H1 (cell line): ENCODE measurements at regions not wholly inside any gene's neighbourhood (a gene's known extent, or its start where the extent isn't known, plus 50 kb on each side); places are given as distances from the start of the nearest gene placed in this dataset.

Experiments
- CTCF ChIA-PET: fragments of 300-600 bp; sonication (Branson Sonifier 250); formaldehyde crosslinking; loops from one replicate; lab custom pipeline; 2021; ENCODE audit not compliant: partially characterized antibody; lab: Charles Lee
- POLR2A ChIA-PET: fragments of 300-600 bp; sonication (Branson Sonifier 250); formaldehyde crosslinking; loops from one replicate; lab custom pipeline; 2021; ENCODE audit warnings: inconsistent platforms; ENCODE audit not compliant: partially characterized antibody; lab: Charles Lee
- DNase-seq, 2 experiments: peaks; one replicate each; pipeline versions ENCODE4 v3.0.0 to v3.0.0-alpha.2; 2010 to 2022; ENCODE audit warnings: low spot score in 2 of 2, low read depth in 1 of 2, mixed read lengths in 1 of 2
- FAIRE-seq: peaks from 2 replicates; lab custom pipeline; 2011; peaks lifted over from hg19 to GRCh38; lab: Jason Lieb, UNC
- H2AFZ ChIP-seq: 2 replicates; pipeline ENCODE4 v1.8.1; 2012; ENCODE audit warnings: low read length, inconsistent platforms
- H2AK5ac ChIP-seq: 2 replicates; pipeline ENCODE4 v1.6.1; 2013; ENCODE audit warnings: low read depth, low read length
- H2BK120ac ChIP-seq: replicated peaks from 2 replicates; pipeline ENCODE3; 2013; ENCODE audit warnings: low read depth, low read length, inconsistent platforms
- H2BK12ac ChIP-seq: 2 replicates; pipeline ENCODE4 v1.6.1; 2013; ENCODE audit warnings: low read depth, low read length
- H2BK15ac ChIP-seq: 2 replicates; pipeline ENCODE4 v1.6.1; 2013; ENCODE audit warnings: low read length
- H2BK20ac ChIP-seq: 2 replicates; pipeline ENCODE4 v1.6.1; 2013; ENCODE audit warnings: low read length
- H2BK5ac ChIP-seq: 2 replicates; pipeline ENCODE4 v1.6.1; 2013; ENCODE audit warnings: low read depth, low read length
- H3K14ac ChIP-seq: 2 replicates; pipeline ENCODE4 v1.6.1; 2013; ENCODE audit warnings: inconsistent platforms; ENCODE audit not compliant: insufficient read length
- H3K18ac ChIP-seq: 2 replicates; pipeline ENCODE4 v1.6.1; 2013; ENCODE audit warnings: low read length; ENCODE audit errors: extremely low read depth
- H3K23ac ChIP-seq: 2 replicates; pipeline ENCODE4 v1.6.1; 2013; ENCODE audit warnings: inconsistent platforms; ENCODE audit not compliant: insufficient read length
- H3K23me2 ChIP-seq: 2 replicates; pipeline ENCODE4 v1.6.1; 2013; ENCODE audit warnings: low read depth, low read length
- H3K27ac ChIP-seq: 2 replicates; pipeline ENCODE4 v1.6.1; 2011; ENCODE audit warnings: low read depth, low read length, inconsistent platforms
- H3K27me3 ChIP-seq, 4 experiments: replicated peaks in 1 of 4; 1 replicate in 1 of 4; 2 replicates in 3 of 4; pipeline versions ENCODE4 v1.6.1 to v1.8.1; 2011 to 2013; ENCODE audit warnings: low read length in 3 of 4, mild to moderate bottlenecking in 3 of 4, inconsistent platforms in 2 of 4, mixed read lengths in 2 of 4, moderate library complexity in 1 of 4; ENCODE audit not compliant: control insufficient read depth in 3 of 4, insufficient read depth in 3 of 4; ENCODE audit errors: extremely low read depth in 1 of 4
- H3K36me3 ChIP-seq, 4 experiments: 2 replicates each; pipeline versions ENCODE4 v1.6.1 to v1.8.1; 2011 to 2013; ENCODE audit warnings: mild to moderate bottlenecking in 4 of 4, low read length in 3 of 4, moderate library complexity in 2 of 4, control low read depth in 1 of 4, inconsistent platforms in 1 of 4; ENCODE audit not compliant: insufficient read depth in 4 of 4, control insufficient read depth in 2 of 4
- H3K4ac ChIP-seq: replicated peaks from 2 replicates; pipeline ENCODE3; 2013; ENCODE audit warnings: low read length, low read depth, mixed read lengths, inconsistent platforms; ENCODE audit not compliant: insufficient read length
- H3K4me1 ChIP-seq, 4 experiments: replicated peaks in 1 of 4; 1 replicate in 1 of 4; 2 replicates in 3 of 4; pipeline versions ENCODE4 v1.6.1 to v1.8.1; 2011 to 2013; ENCODE audit warnings: low read length in 3 of 4, inconsistent platforms in 2 of 4, mixed read lengths in 1 of 4; ENCODE audit not compliant: insufficient read depth in 4 of 4, control insufficient read depth in 3 of 4
- H3K4me2 ChIP-seq, 2 experiments: 2 replicates each; pipeline versions ENCODE4 v1.6.1 to v1.8.1; 2011 to 2013; ENCODE audit warnings: low read depth in 2 of 2, low read length in 2 of 2, control low read depth in 1 of 2, inconsistent platforms in 1 of 2, mild to moderate bottlenecking in 1 of 2; ENCODE audit not compliant: insufficient read depth in 1 of 2
- H3K4me3 ChIP-seq, 4 experiments: fragments of 200-600, 300-600 bp in 1 of 4; sonication (generic), shearing (Covaris generic), sonication (Bioruptor Twin) in 1 of 4; 2 replicates each; pipeline versions ENCODE4 v1.5.1 to v1.8.1; 2011 to 2016; ENCODE audit warnings: low read length in 4 of 4, low read depth in 3 of 4, control low read depth in 2 of 4, inconsistent platforms in 2 of 4, mild to moderate bottlenecking in 2 of 4, mixed read lengths in 1 of 4, moderate library complexity in 1 of 4; ENCODE audit not compliant: insufficient read depth in 2 of 4; ENCODE audit errors: extremely low read depth in 1 of 4
- H3K56ac ChIP-seq: replicated peaks from 2 replicates; pipeline ENCODE3; 2013; ENCODE audit warnings: low read depth, mild to moderate bottlenecking, mixed read lengths, low read length, inconsistent platforms; ENCODE audit not compliant: insufficient read length
- H3K79me1 ChIP-seq: 2 replicates; pipeline ENCODE4 v1.6.1; 2013; ENCODE audit warnings: low read depth, low read length, control low read depth
- H3K79me2 ChIP-seq, 2 experiments: 2 replicates each; pipeline versions ENCODE4 v1.6.1 to v1.8.1; 2012 to 2013; ENCODE audit warnings: low read length in 2 of 2, mild to moderate bottlenecking in 2 of 2, inconsistent platforms in 1 of 2; ENCODE audit not compliant: insufficient read depth in 2 of 2, control insufficient read depth in 1 of 2
- H3K9ac ChIP-seq, 4 experiments: replicated peaks in 1 of 4; 1 replicate in 1 of 4; 2 replicates in 3 of 4; pipeline versions ENCODE4 v1.6.1 to v1.8.1; 2011 to 2013; ENCODE audit warnings: low read depth in 3 of 4, low read length in 3 of 4, control low read depth in 2 of 4, mild to moderate bottlenecking in 2 of 4, moderate library complexity in 2 of 4, inconsistent platforms in 1 of 4; ENCODE audit errors: extremely low read depth in 1 of 4
- H3K9me3 ChIP-seq, 2 experiments: 2 replicates each; pipeline versions ENCODE4 v1.6.1 to v1.8.1; 2012 to 2013; ENCODE audit warnings: mild to moderate bottlenecking in 2 of 2, moderate library complexity in 2 of 2, control low read depth in 1 of 2, inconsistent platforms in 1 of 2, low read depth in 1 of 2, low read length in 1 of 2, mixed read lengths in 1 of 2; ENCODE audit not compliant: insufficient read depth in 2 of 2
- H4K20me1 ChIP-seq, 2 experiments: replicated peaks in 1 of 2; 2 replicates each; pipeline versions ENCODE3 to v1.8.1; 2011 to 2013; ENCODE audit warnings: inconsistent platforms in 2 of 2, low read length in 2 of 2, mild to moderate bottlenecking in 1 of 2; ENCODE audit not compliant: insufficient read depth in 2 of 2, control insufficient read depth in 1 of 2
- H4K5ac ChIP-seq: 2 replicates; pipeline ENCODE4 v1.6.1; 2013; ENCODE audit warnings: low read length, low read depth, mixed read lengths, inconsistent platforms; ENCODE audit not compliant: insufficient read length
- H4K8ac ChIP-seq: 2 replicates; pipeline ENCODE4 v1.8.0; 2013; ENCODE audit warnings: mild to moderate bottlenecking, moderate library complexity, low read length, inconsistent platforms; ENCODE audit not compliant: insufficient read depth; ENCODE audit errors: extremely low read depth
- H4K91ac ChIP-seq: replicated peaks from 2 replicates; pipeline ENCODE3; 2013; ENCODE audit warnings: low read length, mixed read lengths, inconsistent platforms; ENCODE audit not compliant: insufficient read length
- CBX5 ChIP-seq: fragments of 300-800, 300-1000 bp; sonication (generic); IDR thresholded peaks from 2 replicates; pipeline ENCODE4 v1.7.1; 2016; ENCODE audit warnings: antibody characterized with exemption, low read length, low read depth
- CEBPB ChIP-seq: IDR thresholded peaks from 2 replicates; pipeline ENCODE4 v1.6.1; 2012; ENCODE audit warnings: low read depth, low read length
- CHD2 ChIP-seq: IDR thresholded peaks from 2 replicates; pipeline ENCODE4 v1.6.1; 2012; ENCODE audit warnings: low read length, improper control_type of control experiment
- EGR1 ChIP-seq: IDR thresholded peaks from 2 replicates; pipeline ENCODE4 v1.6.1; 2011; ENCODE audit warnings: low read depth, low read length, borderline replicate concordance
- MAFK ChIP-seq: IDR thresholded peaks from 2 replicates; pipeline ENCODE4 v1.6.1; 2012; ENCODE audit warnings: low read depth, mild to moderate bottlenecking, improper control_type of control experiment, low read length
- POU5F1 ChIP-seq: IDR thresholded peaks from 2 replicates; pipeline ENCODE4 v1.6.1; 2011; ENCODE audit warnings: low read depth, mild to moderate bottlenecking, low read length, moderate library complexity
- RXRA ChIP-seq: IDR thresholded peaks from 2 replicates; pipeline ENCODE4 v1.6.1; 2011; ENCODE audit warnings: low read depth, mild to moderate bottlenecking, low read length, moderate library complexity; ENCODE audit not compliant: insufficient read depth
- SIRT6 ChIP-seq: IDR thresholded peaks from one replicate; pipeline ENCODE4 v1.7.1; 2012; ENCODE audit warnings: low read length, inconsistent platforms
- SIX5 ChIP-seq: IDR thresholded peaks from 2 replicates; pipeline ENCODE4 v1.6.1; 2011; ENCODE audit warnings: mild to moderate bottlenecking, low read depth, low read length
- SP4 ChIP-seq: IDR thresholded peaks from 2 replicates; pipeline ENCODE4 v1.6.1; 2012; ENCODE audit warnings: low read length, inconsistent platforms
- TCF12 ChIP-seq: IDR thresholded peaks from 2 replicates; pipeline ENCODE4 v1.6.1; 2011; ENCODE audit warnings: low read depth, mild to moderate bottlenecking, low read length
- TEAD4 ChIP-seq: IDR thresholded peaks from 2 replicates; pipeline ENCODE4 v1.6.1; 2012; ENCODE audit warnings: low read depth, low read length, inconsistent platforms, mixed read lengths
- WGBS, 2 experiments: shearing (Covaris generic) in 1 of 2; methylation state at CpG; one replicate each; pipeline versions ENCODE4 v1.1.6 to v1.1.7; 2013 to 2015; ENCODE audit warnings: low lambda C conversion rate in 2 of 2, mixed read lengths in 2 of 2, inconsistent platforms in 1 of 2, low coverage in 1 of 2, missing lambda C conversion rate in 1 of 2; ENCODE audit not compliant: insufficient replicate concordance in 2 of 2, insufficient coverage in 1 of 2, insufficient read length in 1 of 2; ENCODE audit errors: extremely low coverage in 1 of 2, missing lambda C conversion rate in 1 of 2; 5-methylcytosine and 5-hydroxymethylcytosine counted together
- TF ChIP-seq, protein P1 (sequence below): IDR thresholded peaks from 2 replicates; pipeline ENCODE4 v1.6.1; 2012; ENCODE audit warnings: inconsistent platforms

DNA sequence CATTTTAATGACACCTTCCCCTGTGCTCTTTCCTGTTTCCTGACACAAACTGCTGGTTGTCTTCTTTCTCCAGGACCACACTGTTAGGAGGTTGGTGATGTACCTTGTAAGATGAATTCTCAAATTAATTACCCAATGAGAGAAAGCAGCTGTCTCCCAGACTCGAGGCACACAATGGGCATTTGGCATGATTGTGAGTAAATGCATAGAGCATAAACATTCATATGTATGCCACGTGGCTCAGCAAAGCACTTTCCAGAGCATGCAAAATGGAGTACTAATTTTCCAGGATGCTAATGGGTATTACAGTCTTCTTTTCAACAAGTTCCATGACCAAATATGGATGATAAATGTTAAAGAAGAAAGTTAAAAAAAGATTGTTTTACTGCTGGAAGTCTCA is 235.2 kb upstream of the KLHL29 start:
- Histone ChIP-seq H3K56ac (no peak overlapping the region), H3K36me3 (no peaks in the 10 kb centered on the region), H2BK15ac (no peak overlapping the region), H3K4me2 (no peak overlapping the region), H3K23ac (no peak overlapping the region), H3K79me1 (no peaks in the 10 kb centered on the region), H3K18ac (no peak overlapping the region), H2BK5ac (no peak overlapping the region), H3K23me2 (peaks cover 2% of the 10 kb centered on the region; the same call in 1 of the 2 replicates), H3K4ac (no peak overlapping the region), H3K27ac (no peak overlapping the region), H2BK20ac (no peak overlapping the region), H4K5ac (no peak overlapping the region), H3K9me3 (no peaks in the 10 kb centered on the region), H4K20me1 (no peaks in the 10 kb centered on the region), H3K4me1 (peaks cover 0 to 3% (median 0%) of the 10 kb centered on the region in 4 experiments; a peak in 1 of 7 replicates), H4K8ac (no peak overlapping the region), H2BK12ac (no peak overlapping the region), H2AFZ (no peak overlapping the region), H3K79me2 (no peaks in the 10 kb centered on the region), H3K27me3 (no peaks in the 10 kb centered on the region), H4K91ac (no peak overlapping the region), H2BK120ac (no peak overlapping the region), H2AK5ac (no peak overlapping the region), H3K4me3 (no peak overlapping the region), H3K14ac (no peak overlapping the region), H3K9ac (no peak overlapping the region)
- no peak for FAIRE-seq
- TF ChIP-seq SIX5 = no peak
- TF ChIP-seq EGR1 = no peak
- no peak for TF ChIP-seq MAFK
- no peak for TF ChIP-seq RXRA
- no peak for TF ChIP-seq CEBPB
- TF ChIP-seq CBX5 = no peak
- TF ChIP-seq CHD2 = no peak
- TF ChIP-seq TCF12 = no peak
- TF ChIP-seq POU5F1 = no peak
- TF ChIP-seq, protein P1, sequence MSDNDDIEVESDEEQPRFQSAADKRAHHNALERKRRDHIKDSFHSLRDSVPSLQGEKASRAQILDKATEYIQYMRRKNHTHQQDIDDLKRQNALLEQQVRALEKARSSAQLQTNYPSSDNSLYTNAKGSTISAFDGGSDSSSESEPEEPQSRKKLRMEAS = no peak
- TF ChIP-seq TEAD4 = no peak
- no peak for TF ChIP-seq SIRT6
- TF ChIP-seq SP4 = no peak
- DNase-seq = no peak
- CTCF ChIA-PET = no interaction called here
- WGBS, 2 experiments = 73% methylated on average over 2 of the region's 2 CpGs; no CpG with 5 or more reads in 1 of the 2 experiments
- POLR2A ChIA-PET = no interaction called here
